PC-9 (cell line): ENCODE measurements at regions not wholly inside any gene's neighbourhood (a gene's known extent, or its start where the extent isn't known, plus 50 kb on each side); places are given as distances from the start of the nearest gene placed in this dataset.

Experiments used
- CTCF ChIP-seq: fragments of 200-600 bp; sonication (generic); conservative IDR thresholded peaks from 2 replicates; pipeline ENCODE4 v1.6.1; 2017; ENCODE audit warnings: mixed run types, antibody characterized with exemption, mild to moderate bottlenecking, moderate library complexity
- EZH2 ChIP-seq: fragments of 200-600 bp; sonication (generic); IDR thresholded peaks from 2 replicates; pipeline ENCODE4 v1.8.0; 2017; ENCODE audit warnings: antibody characterized with exemption, low read depth

DNA sequence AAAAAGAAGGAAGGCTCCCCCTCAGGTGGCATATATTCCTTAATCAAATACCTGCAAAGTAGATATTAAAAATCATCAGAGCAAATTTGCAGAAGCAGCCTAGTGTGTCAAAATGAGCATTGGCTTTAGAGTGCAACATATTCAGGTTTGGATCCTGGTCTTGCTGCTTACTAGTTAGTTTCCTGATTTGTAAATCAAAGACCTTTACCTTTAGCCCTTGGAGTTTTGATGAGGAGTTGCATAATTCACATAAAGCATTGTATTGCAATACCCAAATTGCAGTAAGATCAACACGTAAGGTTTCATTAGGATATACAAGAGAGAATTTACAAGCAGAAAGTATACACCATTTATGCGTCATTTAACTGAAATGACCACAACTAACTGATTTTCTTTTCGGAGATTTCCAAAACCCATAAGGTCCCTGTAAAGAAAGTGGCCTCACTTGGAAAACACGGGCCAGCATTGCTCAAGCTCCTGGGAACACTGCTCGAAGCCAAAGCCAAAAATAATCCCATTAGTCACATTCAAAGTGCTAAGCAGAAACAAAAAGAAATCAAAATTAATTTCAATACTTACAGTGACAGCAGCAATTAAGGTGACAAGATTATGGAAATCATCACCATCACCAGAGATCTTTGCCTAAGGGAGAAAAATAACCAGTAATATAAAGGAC lies 415.9 kb upstream of the ERCC4 start:
- TF ChIP-seq EZH2, result no peak
- TF ChIP-seq CTCF, result no peak
